ENCODE measurements at regions not wholly inside any gene's neighbourhood (a gene's known extent, or its start where the extent isn't known, plus 50 kb on each side); places are given as distances from the start of the nearest gene placed in this dataset.

- TF ChIP-seq CTCF (IDR thresholded peaks at IDR 0.05) = no peak
- Histone ChIP-seq H3K4me3 (no peak overlapping the region), H3K27ac (no peak overlapping the region)
- no peak for DNase-seq (ENCODE audit: low spot score)
Observed at GRCh38 chr7:156547884-156548561, 92.6 kb upstream of the RNF32 start.

- no peak overlapping the region for H3K4me3 ChIP-seq
- no peak for DNase-seq (ENCODE audit: low spot score)
- no peak overlapping the region for H3K27ac ChIP-seq
- no peak for TF ChIP-seq CTCF (IDR thresholded peaks at IDR 0.05)
Observed at GRCh38 chr7:156545979-156546378, 94.6 kb upstream of the RNF32 start.

GRCh38 chr7:156544919-156545715 lies 95.5 kb upstream of the RNF32 start:
- TF ChIP-seq CTCF (IDR thresholded peaks at IDR 0.05) = no peak
- no peak for DNase-seq (ENCODE audit: low spot score)

GRCh38 chr7:156543699-156544598 lies 96.6 kb upstream of the RNF32 start:
- Histone ChIP-seq H3K4me3 (no peak overlapping the region), H3K27ac (no peak overlapping the region)
- DNase-seq (ENCODE audit: low spot score) = no peak
- TF ChIP-seq CTCF (IDR thresholded peaks at IDR 0.05) = no peak

More at GRCh38 chr7:156544919-156545715, 95.5 kb upstream of the RNF32 start:
- no peak overlapping the region for H3K27ac ChIP-seq
- H3K4me3 ChIP-seq = no peak overlapping the region

- TF ChIP-seq CTCF (IDR thresholded peaks at IDR 0.05) = no peak
Observed at GRCh38 chr7:156540619-156541165, 99.9 kb upstream of the RNF32 start.

GRCh38 chr7:156539999-156540398 lies 100.6 kb upstream of the RNF32 start:
- Histone ChIP-seq H3K4me3 (no peak overlapping the region), H3K27ac (no peak overlapping the region)
- no peak for DNase-seq (ENCODE audit: low spot score)
- TF ChIP-seq CTCF (IDR thresholded peaks at IDR 0.05) = no peak

More at GRCh38 chr7:156540619-156541165, 99.9 kb upstream of the RNF32 start:
- DNase-seq (ENCODE audit: low spot score) = no peak
- H3K4me3 ChIP-seq = no peak overlapping the region
- H3K27ac ChIP-seq = no peak overlapping the region

All from coronary artery (tissue), 2 donors.